Panc1 (cell line): ENCODE measurements at regions not wholly inside any gene's neighbourhood (a gene's known extent, or its start where the extent isn't known, plus 50 kb on each side); places are given as distances from the start of the nearest gene placed in this dataset.

Experiments used
- ATAC-seq: fragments of 200-7000 bp; cut with Tn5 transposase; 2 replicates; pipeline ENCODE4 v1.9.1; 2020; ENCODE audit warnings: mild to moderate bottlenecking, moderate library complexity
- BruUV-seq: library from RNA; stranded (reverse); fragments of 400-500 nt; replicated peaks from 2 replicates; lab custom pipeline; 2021; lab: Mats Ljungman, UMichigan
- CTCF ChIA-PET: fragments of 300-600 bp; sonication (Branson Sonifier 250); formaldehyde crosslinking; loops from one replicate; lab custom pipeline; 2022; ENCODE audit warnings: antibody characterized with exemption; lab: Charles Lee
- POLR2A ChIA-PET: fragments of 300-600 bp; sonication (Branson Sonifier 250); formaldehyde crosslinking; loops from one replicate; lab custom pipeline; 2022; ENCODE audit warnings: antibody characterized with exemption; lab: Charles Lee
- DNase-seq: peaks from one replicate; pipeline ENCODE4 v3.0.0-alpha.2; 2010; ENCODE audit warnings: low read depth, low spot score
- H3K27ac ChIP-seq: 2 replicates; pipeline ENCODE4 v1.5.1; 2011; ENCODE audit warnings: mild to moderate bottlenecking, low read length, inconsistent platforms
- H3K27me3 ChIP-seq: fragments of 200-500 bp; sonication (Bioruptor generic); 2 replicates; pipeline ENCODE4 v1.6.0; 2014; ENCODE audit warnings: low read length, inconsistent platforms; ENCODE audit not compliant: control insufficient read depth, insufficient read depth
- H3K36me3 ChIP-seq: fragments of 200-500 bp; sonication (Bioruptor generic); 2 replicates; pipeline ENCODE4 v1.5.1; 2014; ENCODE audit warnings: inconsistent platforms, mild to moderate bottlenecking, low read length, moderate library complexity; ENCODE audit not compliant: control insufficient read depth, insufficient read depth
- H3K4me1 ChIP-seq: 2 replicates; pipeline ENCODE4 v1.5.1; 2011; ENCODE audit warnings: inconsistent platforms, mild to moderate bottlenecking, low read length, moderate library complexity; ENCODE audit not compliant: control insufficient read depth, insufficient read depth
- H3K4me3 ChIP-seq, 2 experiments: 2 replicates each; pipeline ENCODE4 v1.5.1; 2011 to 2012; ENCODE audit warnings: low read depth in 2 of 2, low read length in 2 of 2, mild to moderate bottlenecking in 2 of 2, inconsistent platforms in 1 of 2, moderate library complexity in 1 of 2
- H3K9me3 ChIP-seq: fragments of 200-500 bp; sonication (Bioruptor generic); 2 replicates; pipeline ENCODE4 v1.5.1; 2014; ENCODE audit warnings: low read depth, mild to moderate bottlenecking, inconsistent platforms, low read length, moderate library complexity; ENCODE audit not compliant: control insufficient read depth, insufficient read depth
- POLR2AphosphoS5 ChIP-seq: IDR thresholded peaks from 2 replicates; pipeline ENCODE4 v1.6.1; 2012; ENCODE audit warnings: mild to moderate bottlenecking, low read depth, low read length, moderate library complexity
- SIN3A ChIP-seq: IDR thresholded peaks from 2 replicates; pipeline ENCODE4 v1.6.1; 2012; ENCODE audit warnings: low read depth, mild to moderate bottlenecking, low read length, moderate library complexity, borderline replicate concordance; ENCODE audit not compliant: insufficient read depth
- TCF7L2 ChIP-seq: IDR thresholded peaks from 2 replicates; pipeline ENCODE4 v1.6.1; 2011; ENCODE audit warnings: mild to moderate bottlenecking, low read depth, low read length, inconsistent platforms
- in situ Hi-C: cut with HindIII; loops from 2 replicates; pipeline ENCODE4 v1.10.0; 2016; ENCODE audit warnings: low sequenced_read_pairs, low pct_unique_long_range_greater_than_20kb
- intact Hi-C: fragments of 100-400 bp; cut with micrococcal nuclease; formaldehyde crosslinking; loops from one replicate; pipeline ENCODE4 v1.10.0; 2022; ENCODE audit not compliant: unreplicated experiment
- TF ChIP-seq, protein P1 (sequence below), 2 experiments: IDR thresholded peaks; 2 replicates each; pipeline ENCODE4 v1.6.1; 2011 to 2012; ENCODE audit warnings: low read depth in 2 of 2, control low read depth in 1 of 2, low read length in 1 of 2, mild to moderate bottlenecking in 1 of 2, moderate library complexity in 1 of 2; ENCODE audit not compliant: insufficient read depth in 1 of 2
- TF ChIP-seq, protein P2 (sequence below): fragments of 450-650 bp; IDR thresholded peaks from 2 replicates; pipeline ENCODE4 v1.5.1; 2017; ENCODE audit warnings: mild to moderate bottlenecking

DNA sequence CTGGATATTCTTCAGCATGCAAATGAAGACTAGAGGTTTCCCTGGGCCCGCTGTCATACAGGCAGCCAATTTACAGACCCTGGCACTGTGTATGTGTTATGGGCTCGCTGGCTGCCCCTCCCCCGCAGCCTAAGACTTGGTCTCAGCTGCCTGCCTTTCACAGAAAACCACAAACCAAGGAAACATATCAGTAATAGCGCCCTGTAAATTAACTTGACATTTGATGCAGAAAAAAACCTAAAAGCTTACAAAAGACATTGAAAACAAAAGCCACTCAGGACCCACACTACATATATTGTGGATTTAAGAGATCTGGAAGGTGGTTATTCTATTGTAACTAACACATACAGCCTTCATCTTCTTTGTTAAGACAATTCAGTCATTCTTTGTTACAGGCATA lies 287.0 kb upstream of the TMEM161B start:
- in situ Hi-C loops, result no loop called here
- no peaks in the 10 kb centered on the region for H3K9me3 ChIP-seq
- BruUV-seq, result no TSS peak
- no peaks in the 10 kb centered on the region for H3K4me1 ChIP-seq
- no peaks in the 10 kb centered on the region for H3K27me3 ChIP-seq
- CTCF ChIA-PET, result no interaction called here
- POLR2A ChIA-PET, result interaction anchor here (0.6 kb wide), 1 partner anchor 164 kb away, joined by 9 read pairs; no protein-coding TSS in a partner anchor
- ATAC-seq (no peak), DNase-seq (no peak)
- H3K27ac ChIP-seq, result no peak overlapping the region
- H3K4me3 ChIP-seq, result no peak overlapping the region
- intact Hi-C loops, result no loop called here
- TF ChIP-seq TCF7L2 (no peak), POLR2AphosphoS5 (no peak), SIN3A (no peak)
- TF ChIP-seq, protein P1, sequence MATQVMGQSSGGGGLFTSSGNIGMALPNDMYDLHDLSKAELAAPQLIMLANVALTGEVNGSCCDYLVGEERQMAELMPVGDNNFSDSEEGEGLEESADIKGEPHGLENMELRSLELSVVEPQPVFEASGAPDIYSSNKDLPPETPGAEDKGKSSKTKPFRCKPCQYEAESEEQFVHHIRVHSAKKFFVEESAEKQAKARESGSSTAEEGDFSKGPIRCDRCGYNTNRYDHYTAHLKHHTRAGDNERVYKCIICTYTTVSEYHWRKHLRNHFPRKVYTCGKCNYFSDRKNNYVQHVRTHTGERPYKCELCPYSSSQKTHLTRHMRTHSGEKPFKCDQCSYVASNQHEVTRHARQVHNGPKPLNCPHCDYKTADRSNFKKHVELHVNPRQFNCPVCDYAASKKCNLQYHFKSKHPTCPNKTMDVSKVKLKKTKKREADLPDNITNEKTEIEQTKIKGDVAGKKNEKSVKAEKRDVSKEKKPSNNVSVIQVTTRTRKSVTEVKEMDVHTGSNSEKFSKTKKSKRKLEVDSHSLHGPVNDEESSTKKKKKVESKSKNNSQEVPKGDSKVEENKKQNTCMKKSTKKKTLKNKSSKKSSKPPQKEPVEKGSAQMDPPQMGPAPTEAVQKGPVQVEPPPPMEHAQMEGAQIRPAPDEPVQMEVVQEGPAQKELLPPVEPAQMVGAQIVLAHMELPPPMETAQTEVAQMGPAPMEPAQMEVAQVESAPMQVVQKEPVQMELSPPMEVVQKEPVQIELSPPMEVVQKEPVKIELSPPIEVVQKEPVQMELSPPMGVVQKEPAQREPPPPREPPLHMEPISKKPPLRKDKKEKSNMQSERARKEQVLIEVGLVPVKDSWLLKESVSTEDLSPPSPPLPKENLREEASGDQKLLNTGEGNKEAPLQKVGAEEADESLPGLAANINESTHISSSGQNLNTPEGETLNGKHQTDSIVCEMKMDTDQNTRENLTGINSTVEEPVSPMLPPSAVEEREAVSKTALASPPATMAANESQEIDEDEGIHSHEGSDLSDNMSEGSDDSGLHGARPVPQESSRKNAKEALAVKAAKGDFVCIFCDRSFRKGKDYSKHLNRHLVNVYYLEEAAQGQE (IDR thresholded peaks at IDR 0.05; ENCODE audit: insufficient read depth in 1 of 2, low read depth in 2 of 2, low read length in 1 of 2), result no peak
- TF ChIP-seq, protein P2, sequence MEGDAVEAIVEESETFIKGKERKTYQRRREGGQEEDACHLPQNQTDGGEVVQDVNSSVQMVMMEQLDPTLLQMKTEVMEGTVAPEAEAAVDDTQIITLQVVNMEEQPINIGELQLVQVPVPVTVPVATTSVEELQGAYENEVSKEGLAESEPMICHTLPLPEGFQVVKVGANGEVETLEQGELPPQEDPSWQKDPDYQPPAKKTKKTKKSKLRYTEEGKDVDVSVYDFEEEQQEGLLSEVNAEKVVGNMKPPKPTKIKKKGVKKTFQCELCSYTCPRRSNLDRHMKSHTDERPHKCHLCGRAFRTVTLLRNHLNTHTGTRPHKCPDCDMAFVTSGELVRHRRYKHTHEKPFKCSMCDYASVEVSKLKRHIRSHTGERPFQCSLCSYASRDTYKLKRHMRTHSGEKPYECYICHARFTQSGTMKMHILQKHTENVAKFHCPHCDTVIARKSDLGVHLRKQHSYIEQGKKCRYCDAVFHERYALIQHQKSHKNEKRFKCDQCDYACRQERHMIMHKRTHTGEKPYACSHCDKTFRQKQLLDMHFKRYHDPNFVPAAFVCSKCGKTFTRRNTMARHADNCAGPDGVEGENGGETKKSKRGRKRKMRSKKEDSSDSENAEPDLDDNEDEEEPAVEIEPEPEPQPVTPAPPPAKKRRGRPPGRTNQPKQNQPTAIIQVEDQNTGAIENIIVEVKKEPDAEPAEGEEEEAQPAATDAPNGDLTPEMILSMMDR, result no peak
- H3K36me3 ChIP-seq, result no peaks in the 10 kb centered on the region

DNA sequence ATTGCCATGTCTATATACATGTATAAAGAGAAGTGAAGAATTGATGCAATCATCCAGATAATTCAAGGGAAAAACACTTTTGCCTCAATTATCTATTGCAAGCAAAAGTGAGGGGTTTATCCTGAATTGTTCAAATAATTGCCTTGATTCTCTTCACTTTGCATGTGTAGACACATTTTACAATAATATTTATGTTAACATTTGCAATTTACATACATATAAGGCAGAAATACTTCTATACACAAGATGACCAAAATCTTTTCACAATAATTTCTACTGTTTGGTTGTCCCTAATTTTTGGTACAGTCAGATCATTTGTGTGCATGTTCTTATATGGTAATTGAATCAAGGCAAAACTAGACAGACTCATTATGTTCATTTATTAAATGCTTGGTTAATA lies 285.3 kb upstream of the TMEM161B start:
- no peak for ATAC-seq
- Histone ChIP-seq H3K4me1 (no peaks in the 10 kb centered on the region), H3K27ac (no peak overlapping the region), H3K27me3 (no peaks in the 10 kb centered on the region), H3K36me3 (no peaks in the 10 kb centered on the region), H3K4me3 (no peak overlapping the region), H3K9me3 (no peaks in the 10 kb centered on the region)
- TF ChIP-seq, protein P1 (IDR thresholded peaks at IDR 0.05; ENCODE audit: insufficient read depth in 1 of 2, low read depth in 2 of 2, low read length in 1 of 2), result no peak
- TF ChIP-seq SIN3A (no peak), POLR2AphosphoS5 (no peak), TCF7L2 (no peak)
- TF ChIP-seq, protein P2, result no peak
- POLR2A ChIA-PET, result no interaction called here
- CTCF ChIA-PET, result no interaction called here
- no peak for DNase-seq
- BruUV-seq, result no TSS peak
- intact Hi-C loops, result no loop called here
- in situ Hi-C loops, result no loop called here
